Common myeloid progenitor, CD34-positive (primary cell): ENCODE measurements at regions not wholly inside any gene's neighbourhood (a gene's known extent, or its start where the extent isn't known, plus 50 kb on each side); places are given as distances from the start of the nearest gene placed in this dataset.

Source experiments
- CTCF ChIA-PET: fragments of 350-600 bp; sonication (Branson Sonifier 250); formaldehyde crosslinking; loops from one replicate; lab custom pipeline; 2021; ENCODE audit warnings: antibody characterized with exemption; lab: Charles Lee
- POLR2A ChIA-PET: fragments of 350-600 bp; sonication (Branson Sonifier 250); formaldehyde crosslinking; loops from one replicate; lab custom pipeline; 2021; ENCODE audit warnings: antibody characterized with exemption; lab: Charles Lee
- DNase-seq, 3 donors: peaks; one replicate each; pipeline versions ENCODE4 v3.0.0 to v3.0.0-alpha.2; 2013
- H3K27ac ChIP-seq, 2 experiments: 1 replicate in 1 of 2; 2 replicates in 1 of 2; pipeline ENCODE4 v1.7.0; 2013; ENCODE audit warnings: inconsistent platforms in 2 of 2, low read length in 2 of 2, mild to moderate bottlenecking in 2 of 2, low read depth in 1 of 2, moderate library complexity in 1 of 2; ENCODE audit not compliant: severe bottlenecking in 2 of 2, insufficient read depth in 1 of 2, poor library complexity in 1 of 2
- H3K27me3 ChIP-seq, 5 experiments: replicated peaks in 2 of 5; 1 replicate in 3 of 5; 2 replicates in 2 of 5; pipeline versions ENCODE4 v1.6.1 to v1.7.0; 2013; ENCODE audit warnings: low read length in 4 of 5, mild to moderate bottlenecking in 2 of 5, moderate library complexity in 2 of 5, inconsistent platforms in 1 of 5; ENCODE audit not compliant: insufficient read depth in 5 of 5, control insufficient read depth in 4 of 5
- H3K36me3 ChIP-seq, 4 experiments: 1 replicate in 2 of 4; 2 replicates in 2 of 4; pipeline versions ENCODE4 v1.6.1 to v1.7.0; 2013; ENCODE audit warnings: low read length in 3 of 4, control low read depth in 1 of 4, mild to moderate bottlenecking in 1 of 4; ENCODE audit not compliant: control insufficient read depth in 4 of 4, insufficient read depth in 4 of 4
- H3K4me1 ChIP-seq, 4 experiments: 1 replicate in 3 of 4; 2 replicates in 1 of 4; pipeline versions ENCODE4 v1.6.1 to v1.7.1; 2013; ENCODE audit warnings: low read length in 3 of 4, mild to moderate bottlenecking in 3 of 4, control low read depth in 1 of 4, inconsistent platforms in 1 of 4, moderate library complexity in 1 of 4; ENCODE audit not compliant: control insufficient read depth in 4 of 4, insufficient read depth in 4 of 4; ENCODE audit errors: control extremely low read depth in 1 of 4
- H3K4me3 ChIP-seq, 7 experiments: 1 replicate in 4 of 7; 2 replicates in 3 of 7; pipeline versions ENCODE4 v1.5.1 to v1.7.0; 2013; ENCODE audit warnings: mild to moderate bottlenecking in 7 of 7, low read length in 6 of 7, moderate library complexity in 6 of 7, inconsistent platforms in 2 of 7, low read depth in 2 of 7, control low read depth in 1 of 7; ENCODE audit not compliant: insufficient read depth in 4 of 7, control insufficient read depth in 1 of 7; ENCODE audit errors: extremely low read depth in 1 of 7
- H3K9me3 ChIP-seq, 5 experiments: 1 replicate in 4 of 5; 2 replicates in 1 of 5; pipeline versions ENCODE4 v1.6.1 to v1.7.1; 2013; ENCODE audit warnings: low read length in 4 of 5, mild to moderate bottlenecking in 2 of 5, inconsistent platforms in 1 of 5, low read depth in 1 of 5, moderate library complexity in 1 of 5; ENCODE audit not compliant: control insufficient read depth in 4 of 5, insufficient read depth in 2 of 5; ENCODE audit errors: control extremely low read depth in 1 of 5
- WGBS: methylation state at CpG from one replicate; pipeline ENCODE4 v1.1.5; 2013; ENCODE audit not compliant: insufficient coverage; 5-methylcytosine and 5-hydroxymethylcytosine counted together

GRCh38 chr1:57517587-57518374 lies 93.9 kb upstream of the DAB1 start:
- no peaks in the 10 kb centered on the region for H3K9me3 ChIP-seq
- no peaks in the 10 kb centered on the region for H3K4me1 ChIP-seq
- no peak overlapping the region for H3K27ac ChIP-seq
- no peaks in the 10 kb centered on the region for H3K27me3 ChIP-seq
- ChIA-PET CTCF (no interaction called here), POLR2A (no interaction called here)
- DNase-seq = no peak
- 86% methylated on average over 5 of the region's 7 CpGs for WGBS
- no peak overlapping the region for H3K4me3 ChIP-seq
- H3K36me3 ChIP-seq = no peaks in the 10 kb centered on the region

GRCh38 chr1:57512386-57512785 lies 88.5 kb upstream of the DAB1 start:
- Histone ChIP-seq H3K27ac (no peak overlapping the region), H3K4me1 (no peaks in the 10 kb centered on the region), H3K27me3 (no peaks in the 10 kb centered on the region), H3K4me3 (no peak overlapping the region), H3K36me3 (no peaks in the 10 kb centered on the region), H3K9me3 (no peaks in the 10 kb centered on the region)
- no peak for DNase-seq
- CTCF ChIA-PET = no interaction called here
- POLR2A ChIA-PET = no interaction called here
- 85% methylated on average over 1 of the region's 1 CpG for WGBS

GRCh38 chr1:57506941-57507340 lies 83.1 kb upstream of the DAB1 start:
- H3K36me3 ChIP-seq = no peaks in the 10 kb centered on the region
- no peak for DNase-seq
- POLR2A ChIA-PET = no interaction called here
- CTCF ChIA-PET = no interaction called here
- H3K4me1 ChIP-seq = no peaks in the 10 kb centered on the region
- H3K27ac ChIP-seq = no peak overlapping the region
- WGBS = 83% methylated on average over 5 of the region's 5 CpGs
- no peaks in the 10 kb centered on the region for H3K27me3 ChIP-seq
- H3K9me3 ChIP-seq = no peaks in the 10 kb centered on the region
- H3K4me3 ChIP-seq = no peak overlapping the region

GRCh38 chr1:57503337-57503736 lies 79.5 kb upstream of the DAB1 start:
- ChIA-PET CTCF (interaction anchor here (1.0 kb wide), 1 partner anchor 10 kb away, joined by 3 read pairs; no protein-coding TSS in a partner anchor), POLR2A (no interaction called here)
- Histone ChIP-seq H3K9me3 (no peaks in the 10 kb centered on the region), H3K4me3 (no peak overlapping the region), H3K4me1 (no peaks in the 10 kb centered on the region), H3K36me3 (no peaks in the 10 kb centered on the region), H3K27ac (no peak overlapping the region), H3K27me3 (no peaks in the 10 kb centered on the region)
- WGBS = no CpG with 5 or more reads among the region's 1 CpG
- no peak for DNase-seq

- Histone ChIP-seq H3K36me3 (no peaks in the 10 kb centered on the region), H3K4me1 (no peaks in the 10 kb centered on the region), H3K9me3 (no peaks in the 10 kb centered on the region), H3K27ac (no peak overlapping the region), H3K4me3 (no peak overlapping the region), H3K27me3 (peaks cover 0 to 2% (median 0%) of the 10 kb centered on the region in 5 experiments)
- POLR2A ChIA-PET = no interaction called here
- DNase-seq = no peak
- 73% methylated on average over 3 of the region's 6 CpGs for WGBS
- CTCF ChIA-PET = interaction anchor here (0.7 kb wide), 1 partner anchor 10 kb away, joined by 4 read pairs; no protein-coding TSS in a partner anchor
Measured at GRCh38 chr1:57500136-57500830, 76.4 kb upstream of the DAB1 start.

GRCh38 chr1:57494530-57495079 lies 70.7 kb upstream of the DAB1 start:
- Histone ChIP-seq H3K4me1 (no peaks in the 10 kb centered on the region), H3K36me3 (no peaks in the 10 kb centered on the region), H3K9me3 (no peaks in the 10 kb centered on the region), H3K27ac (no peak overlapping the region), H3K27me3 (peaks cover 0 to 5% (median 0%) of the 10 kb centered on the region in 5 experiments), H3K4me3 (no peak overlapping the region)
- POLR2A ChIA-PET = no interaction called here
- WGBS = 84% methylated on average over 3 of the region's 6 CpGs
- DNase-seq = no peak
- CTCF ChIA-PET = no interaction called here
